ENCODE measurements at regions not wholly inside any gene's neighbourhood (a gene's known extent, or its start where the extent isn't known, plus 50 kb on each side); places are given as distances from the start of the nearest gene placed in this dataset.
"Not testable (repeated sequence)": the region's sequence is repeated elsewhere in the genome, so short reads cannot be mapped to it uniquely, and the experiment has no call there.

DNA sequence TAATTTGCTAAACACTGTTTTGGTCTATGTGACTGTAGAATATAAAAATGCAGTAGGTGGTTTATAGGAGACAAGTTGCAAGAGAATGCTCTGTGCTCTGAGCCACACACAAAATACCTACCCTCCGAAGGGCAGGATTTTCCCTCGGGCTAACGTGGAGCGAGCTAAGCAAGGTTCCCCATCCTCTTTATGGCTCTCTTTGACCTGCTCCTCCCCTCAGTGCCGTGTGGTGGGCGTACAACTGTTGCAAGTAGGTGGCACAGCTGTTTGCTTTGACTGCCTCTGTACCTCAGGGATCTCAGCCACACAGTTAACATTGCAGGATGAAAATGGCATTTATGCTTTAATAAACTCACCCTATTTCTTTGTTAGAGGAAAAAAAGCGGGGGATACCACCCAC, 339.1 kb downstream of the SATB1 start:
- TF ChIP-seq, protein P1, sequence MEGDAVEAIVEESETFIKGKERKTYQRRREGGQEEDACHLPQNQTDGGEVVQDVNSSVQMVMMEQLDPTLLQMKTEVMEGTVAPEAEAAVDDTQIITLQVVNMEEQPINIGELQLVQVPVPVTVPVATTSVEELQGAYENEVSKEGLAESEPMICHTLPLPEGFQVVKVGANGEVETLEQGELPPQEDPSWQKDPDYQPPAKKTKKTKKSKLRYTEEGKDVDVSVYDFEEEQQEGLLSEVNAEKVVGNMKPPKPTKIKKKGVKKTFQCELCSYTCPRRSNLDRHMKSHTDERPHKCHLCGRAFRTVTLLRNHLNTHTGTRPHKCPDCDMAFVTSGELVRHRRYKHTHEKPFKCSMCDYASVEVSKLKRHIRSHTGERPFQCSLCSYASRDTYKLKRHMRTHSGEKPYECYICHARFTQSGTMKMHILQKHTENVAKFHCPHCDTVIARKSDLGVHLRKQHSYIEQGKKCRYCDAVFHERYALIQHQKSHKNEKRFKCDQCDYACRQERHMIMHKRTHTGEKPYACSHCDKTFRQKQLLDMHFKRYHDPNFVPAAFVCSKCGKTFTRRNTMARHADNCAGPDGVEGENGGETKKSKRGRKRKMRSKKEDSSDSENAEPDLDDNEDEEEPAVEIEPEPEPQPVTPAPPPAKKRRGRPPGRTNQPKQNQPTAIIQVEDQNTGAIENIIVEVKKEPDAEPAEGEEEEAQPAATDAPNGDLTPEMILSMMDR (IDR thresholded peaks at IDR 0.05; ENCODE audit: insufficient read depth, missing control alignments) = no peak
- FAIRE-seq (no peak), DNase-seq (ENCODE audit: insufficient read length, low spot score) (no peak)

DNA sequence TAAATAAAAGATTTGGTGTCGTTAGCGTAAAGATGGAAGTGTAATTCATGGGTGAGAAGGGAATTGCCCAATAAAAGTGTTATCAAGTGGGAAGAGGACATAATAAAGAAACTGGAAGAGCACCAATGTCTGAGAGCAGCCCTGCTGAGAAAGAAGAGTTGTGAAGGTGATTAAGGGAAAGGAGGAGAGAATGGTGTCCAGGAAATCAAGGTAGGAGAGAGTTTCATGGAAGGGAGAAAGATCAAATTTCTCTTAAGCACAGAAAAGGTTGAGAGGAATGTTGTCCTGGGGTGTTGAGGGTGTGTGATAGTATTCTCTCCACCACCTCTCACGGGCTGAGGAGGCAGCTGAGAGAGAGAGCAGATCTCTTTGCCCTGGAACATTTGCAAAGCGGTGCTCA, 339.7 kb downstream of the SATB1 start:
- FAIRE-seq (no peak), DNase-seq (ENCODE audit: insufficient read length, low spot score) (no peak)
- TF ChIP-seq, protein P1 (IDR thresholded peaks at IDR 0.05; ENCODE audit: insufficient read depth, missing control alignments) = no peak

GRCh38 chr3:18083273-18083590, 340.8 kb upstream of the TBC1D5 start:
- not testable (repeated sequence) for FAIRE-seq; DNase-seq (ENCODE audit: insufficient read length, low spot score)

- TF ChIP-seq, protein P1 (IDR thresholded peaks at IDR 0.05; ENCODE audit: insufficient read depth, missing control alignments) = no peak
- FAIRE-seq = no peak
Measured at GRCh38 chr3:18082551-18083272, 340.3 kb upstream of the TBC1D5 start.

DNA sequence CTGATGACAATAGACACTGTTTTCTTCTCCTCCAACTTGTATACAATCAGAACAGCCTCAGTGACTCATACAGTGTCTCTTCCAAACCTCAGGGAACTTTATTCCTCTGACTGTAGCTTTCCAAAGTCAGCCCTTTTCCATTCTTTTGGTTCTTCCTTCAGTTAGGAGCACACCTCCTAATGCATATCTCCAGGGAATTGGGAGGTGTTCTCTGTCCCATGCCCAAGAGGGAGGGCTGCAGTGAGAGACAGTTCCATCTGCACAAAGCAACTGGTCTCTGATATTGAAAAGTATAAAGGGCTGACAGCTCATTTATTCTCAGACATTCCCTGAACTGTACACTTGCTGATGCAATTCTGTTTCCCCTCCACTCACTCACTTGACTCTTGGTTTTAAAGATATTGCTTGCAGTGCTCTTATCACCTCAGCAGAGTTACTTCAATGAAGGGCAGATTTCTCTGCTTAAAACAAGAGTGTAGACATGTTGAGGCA, 337.8 kb upstream of the TBC1D5 start:
- TF ChIP-seq, protein P1 (IDR thresholded peaks at IDR 0.05; ENCODE audit: insufficient read depth, missing control alignments) = no peak
- DNase-seq (ENCODE audit: insufficient read length, low spot score) = no peak
- no peak for FAIRE-seq

More at GRCh38 chr3:18082551-18083272, 340.3 kb upstream of the TBC1D5 start:
- no peak for DNase-seq (ENCODE audit: insufficient read length, low spot score)

DNA sequence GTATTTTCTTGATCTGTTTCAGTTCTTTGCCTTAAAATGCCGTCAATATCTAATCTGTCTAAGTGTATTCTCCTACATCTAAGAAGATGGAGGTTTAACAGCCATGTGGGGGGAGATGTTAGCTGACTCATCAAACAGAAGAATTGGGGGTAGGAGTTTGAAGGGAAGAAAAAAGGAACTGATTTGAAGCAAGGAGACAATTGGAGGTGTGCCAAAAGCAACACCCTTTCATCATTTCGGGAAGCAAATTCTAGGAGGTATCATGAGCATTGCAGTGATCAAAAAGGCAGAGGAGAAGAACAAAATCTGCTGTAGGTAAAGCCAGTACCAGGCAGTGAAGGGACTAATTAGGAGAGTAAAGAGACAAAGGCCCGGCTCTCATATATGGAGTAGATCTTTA, 337.3 kb upstream of the TBC1D5 start:
- no peak for DNase-seq (ENCODE audit: insufficient read length, low spot score)
- TF ChIP-seq, protein P1 (IDR thresholded peaks at IDR 0.05; ENCODE audit: insufficient read depth, missing control alignments) = no peak
- no peak for FAIRE-seq

- FAIRE-seq (no peak), DNase-seq (ENCODE audit: insufficient read length, low spot score) (no peak)
- TF ChIP-seq, protein P1 (IDR thresholded peaks at IDR 0.05; ENCODE audit: insufficient read depth, missing control alignments) = no peak
Measured at GRCh38 chr3:18079062-18079461, 336.6 kb upstream of the TBC1D5 start.

Data from D721Med (cell line).